Keratinocyte (primary cell): ENCODE measurements at regions not wholly inside any gene's neighbourhood (a gene's known extent, or its start where the extent isn't known, plus 50 kb on each side); places are given as distances from the start of the nearest gene placed in this dataset.
A peak's percentile ranks its signal among the peaks of the same experiment; 100 is the strongest.

ENCODE experiments used
- DNase-seq: peaks from one replicate; pipeline ENCODE4 v3.0.0-alpha.2; 2011; ENCODE audit warnings: low read depth, missing footprints, low spot score
- FAIRE-seq: peaks from 2 replicates; lab custom pipeline; 2011; peaks lifted over from hg19 to GRCh38; lab: Jason Lieb, UNC
- H2AFZ ChIP-seq: 2 replicates; pipeline ENCODE4 v1.6.0; 2012; ENCODE audit warnings: low read length, control low read depth, inconsistent platforms; ENCODE audit not compliant: control insufficient read depth
- H3K27ac ChIP-seq: 2 replicates; pipeline ENCODE4 v1.5.1; 2011; ENCODE audit warnings: low read length; ENCODE audit not compliant: control insufficient read depth, insufficient read depth
- H3K27me3 ChIP-seq: 3 replicates; pipeline ENCODE4 v1.6.0; 2011; ENCODE audit warnings: low read length; ENCODE audit not compliant: control insufficient read depth, insufficient read depth; ENCODE audit errors: extremely low read depth
- H3K36me3 ChIP-seq, 2 experiments: 2 replicates in 1 of 2; 3 replicates in 1 of 2; pipeline ENCODE4 v1.5.1; 2011; ENCODE audit warnings: low read length in 2 of 2, mild to moderate bottlenecking in 1 of 2; ENCODE audit not compliant: control insufficient read depth in 2 of 2, insufficient read depth in 2 of 2; ENCODE audit errors: extremely low read depth in 1 of 2
- H3K4me1 ChIP-seq: 3 replicates; pipeline ENCODE4 v1.5.1; 2011; ENCODE audit warnings: low read length; ENCODE audit not compliant: control insufficient read depth, insufficient read depth; ENCODE audit errors: extremely low read depth
- H3K4me2 ChIP-seq: 3 replicates; pipeline ENCODE4 v1.6.0; 2011; ENCODE audit warnings: low read depth, low read length; ENCODE audit not compliant: control insufficient read depth, insufficient read depth; ENCODE audit errors: extremely low read depth
- H3K4me3 ChIP-seq, 3 experiments: fragments of 200-600 bp in 1 of 3; sonication (generic) in 1 of 3; 2 replicates in 2 of 3; 3 replicates in 1 of 3; pipeline ENCODE4 v1.5.1; 2011 to 2016; ENCODE audit warnings: low read length in 3 of 3, mild to moderate bottlenecking in 3 of 3, control low read depth in 2 of 3, inconsistent platforms in 1 of 3, low read depth in 1 of 3, mixed read lengths in 1 of 3, mixed run types in 1 of 3, moderate library complexity in 1 of 3; ENCODE audit not compliant: control insufficient read depth in 2 of 3, insufficient read depth in 2 of 3; ENCODE audit errors: extremely low read depth in 1 of 3
- H3K79me2 ChIP-seq: 2 replicates; pipeline ENCODE4 v1.6.0; 2012; ENCODE audit warnings: low read length; ENCODE audit not compliant: control insufficient read depth, insufficient read depth
- H3K9ac ChIP-seq: 3 replicates; pipeline ENCODE4 v1.6.0; 2011; ENCODE audit warnings: low read length; ENCODE audit not compliant: control insufficient read depth, insufficient read depth; ENCODE audit errors: extremely low read depth
- H3K9me1 ChIP-seq: 3 replicates; pipeline ENCODE4 v1.6.0; 2011; ENCODE audit warnings: low read length; ENCODE audit not compliant: control insufficient read depth, insufficient read depth; ENCODE audit errors: extremely low read depth
- H3K9me3 ChIP-seq: 2 replicates; pipeline ENCODE4 v1.5.1; 2012; ENCODE audit warnings: low read depth, low read length; ENCODE audit not compliant: control insufficient read depth
- H4K20me1 ChIP-seq: 3 replicates; pipeline ENCODE4 v1.6.0; 2011; ENCODE audit warnings: low read length; ENCODE audit not compliant: control insufficient read depth, insufficient read depth; ENCODE audit errors: extremely low read depth
- EZH2 ChIP-seq: IDR thresholded peaks from one replicate; pipeline ENCODE4 v1.6.1; 2012; ENCODE audit warnings: inconsistent platforms, mild to moderate bottlenecking, low read length, moderate library complexity
- dilution Hi-C: fragments of 300-500 bp; cut with MboI; formaldehyde crosslinking; loops from one replicate; pipeline ENCODE4 v1.7.0; 2020; ENCODE audit warnings: low sequenced_read_pairs; ENCODE audit not compliant: extremely low pct_ligation_motif_present
- TF ChIP-seq, protein P1 (sequence below), 3 experiments: IDR thresholded peaks in 1 of 3; conservative IDR thresholded peaks in 1 of 3; optimal IDR thresholded peaks in 1 of 3; 2 replicates in 2 of 3; 3 replicates in 1 of 3; pipeline versions ENCODE3 to v1.5.1; 2011; ENCODE audit warnings: low read length in 3 of 3, mild to moderate bottlenecking in 3 of 3, moderate library complexity in 2 of 3, control low read depth in 1 of 3, inconsistent platforms in 1 of 3; ENCODE audit not compliant: insufficient read depth in 2 of 3; ENCODE audit errors: extremely low read depth in 1 of 3

GRCh38 chr2:196234672-196235071 is 63.3 kb upstream of the STK17B start:
- Histone ChIP-seq H3K9ac (no peak overlapping the region), H3K79me2 (no peaks in the 10 kb centered on the region), H3K27me3 (no peaks in the 10 kb centered on the region), H3K9me3 (no peaks in the 10 kb centered on the region), H2AFZ (peak overlapping the region; percentile 2), H3K4me1 (peaks cover 44% of the 10 kb centered on the region), H3K36me3 (no peaks in the 10 kb centered on the region), H3K4me2 (no peak overlapping the region), H3K27ac (peak overlapping the region; percentile 97), H4K20me1 (no peaks in the 10 kb centered on the region), H3K4me3 (no peak overlapping the region), H3K9me1 (no peaks in the 10 kb centered on the region)
- no peak for TF ChIP-seq EZH2
- TF ChIP-seq, protein P1, sequence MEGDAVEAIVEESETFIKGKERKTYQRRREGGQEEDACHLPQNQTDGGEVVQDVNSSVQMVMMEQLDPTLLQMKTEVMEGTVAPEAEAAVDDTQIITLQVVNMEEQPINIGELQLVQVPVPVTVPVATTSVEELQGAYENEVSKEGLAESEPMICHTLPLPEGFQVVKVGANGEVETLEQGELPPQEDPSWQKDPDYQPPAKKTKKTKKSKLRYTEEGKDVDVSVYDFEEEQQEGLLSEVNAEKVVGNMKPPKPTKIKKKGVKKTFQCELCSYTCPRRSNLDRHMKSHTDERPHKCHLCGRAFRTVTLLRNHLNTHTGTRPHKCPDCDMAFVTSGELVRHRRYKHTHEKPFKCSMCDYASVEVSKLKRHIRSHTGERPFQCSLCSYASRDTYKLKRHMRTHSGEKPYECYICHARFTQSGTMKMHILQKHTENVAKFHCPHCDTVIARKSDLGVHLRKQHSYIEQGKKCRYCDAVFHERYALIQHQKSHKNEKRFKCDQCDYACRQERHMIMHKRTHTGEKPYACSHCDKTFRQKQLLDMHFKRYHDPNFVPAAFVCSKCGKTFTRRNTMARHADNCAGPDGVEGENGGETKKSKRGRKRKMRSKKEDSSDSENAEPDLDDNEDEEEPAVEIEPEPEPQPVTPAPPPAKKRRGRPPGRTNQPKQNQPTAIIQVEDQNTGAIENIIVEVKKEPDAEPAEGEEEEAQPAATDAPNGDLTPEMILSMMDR (optimal IDR thresholded peaks at IDR 0.05 in 1 of 3, IDR thresholded peaks at IDR 0.05 in 1 of 3, conservative IDR thresholded peaks at IDR 0.05 in 1 of 3; ENCODE audit: extremely low read depth in 1 of 3, insufficient read depth in 2 of 3, low read length in 3 of 3) = no peak
- no peak for DNase-seq
- dilution Hi-C loops = no loop called here
- peak; percentile 55 for FAIRE-seq

DNA sequence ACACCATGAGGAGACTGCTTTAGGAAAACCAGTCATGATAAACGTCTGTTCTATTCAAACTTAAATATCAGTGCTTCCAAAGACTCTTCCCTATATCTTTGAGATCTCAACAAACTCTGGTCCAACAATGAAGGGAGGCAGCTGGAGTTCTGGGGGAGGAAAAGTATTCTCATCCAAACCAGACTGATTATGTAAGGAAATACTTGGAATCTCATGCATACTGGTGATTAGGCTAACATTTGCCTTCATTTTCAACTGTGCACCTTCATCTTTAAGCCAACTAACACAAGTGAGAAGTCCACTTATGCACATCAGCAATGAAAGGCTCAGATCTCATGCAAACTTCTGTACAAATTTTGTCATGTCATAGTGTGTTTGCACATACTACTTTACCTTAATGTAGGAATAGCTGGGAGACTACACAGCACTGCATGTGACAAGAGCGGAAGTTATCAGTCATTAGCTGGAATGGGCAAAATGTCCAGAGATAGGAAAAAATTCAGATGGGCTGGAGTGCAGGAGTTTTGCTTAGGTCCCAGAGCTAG is 67.5 kb upstream of the STK17B start:
- H3K9me3 ChIP-seq = no peaks in the 10 kb centered on the region
- H3K4me3 ChIP-seq = no peak overlapping the region
- no peak for DNase-seq
- no peaks in the 10 kb centered on the region for H3K9me1 ChIP-seq
- no peaks in the 10 kb centered on the region for H3K27me3 ChIP-seq
- H3K9ac ChIP-seq = no peak overlapping the region
- dilution Hi-C loops = no loop called here
- no peak for FAIRE-seq
- no peak overlapping the region for H2AFZ ChIP-seq
- H3K79me2 ChIP-seq = no peaks in the 10 kb centered on the region
- no peak for TF ChIP-seq EZH2
- TF ChIP-seq, protein P1 (optimal IDR thresholded peaks at IDR 0.05 in 1 of 3, IDR thresholded peaks at IDR 0.05 in 1 of 3, conservative IDR thresholded peaks at IDR 0.05 in 1 of 3; ENCODE audit: extremely low read depth in 1 of 3, insufficient read depth in 2 of 3, low read length in 3 of 3) = no peak
- H3K4me1 ChIP-seq = peaks cover 35% of the 10 kb centered on the region
- no peaks in the 10 kb centered on the region for H3K36me3 ChIP-seq
- H3K4me2 ChIP-seq = no peak overlapping the region
- H3K27ac ChIP-seq = peak overlapping the region; percentile 85
- H4K20me1 ChIP-seq = no peaks in the 10 kb centered on the region
